HepG2 (cell line): ENCODE measurements at regions not wholly inside any gene's neighbourhood (a gene's known extent, or its start where the extent isn't known, plus 50 kb on each side); places are given as distances from the start of the nearest gene placed in this dataset.

Experiments used
- ATAC-seq: fragments of 200-7000 bp; cut with Tn5 transposase; 3 replicates; pipeline ENCODE4 v1.9.1; 2020; ENCODE audit warnings: mild to moderate bottlenecking, moderate library complexity
- BruUV-seq: library from RNA; stranded (reverse); fragments of 400-500 nt; replicated peaks from 2 replicates; lab custom pipeline; 2021; lab: Mats Ljungman, UMichigan
- CTCF ChIA-PET: fragments of 300-600 bp; formaldehyde crosslinking; extraction: SDS; loops from one replicate; lab custom pipeline; 2021; ENCODE audit warnings: low total read pairs, inconsistent platforms, low intra/inter-chr PET ratio; lab: Yijun Ruan, JAX
- POLR2A ChIA-PET: fragments of 350-600 bp; sonication (Branson Sonifier 250); formaldehyde crosslinking; loops from one replicate; lab custom pipeline; 2020; ENCODE audit warnings: antibody characterized with exemption, inconsistent platforms; lab: Yijun Ruan, JAX
- DNase-seq: peaks from one replicate; pipeline ENCODE4 v3.0.0-alpha.2; 2015; ENCODE audit warnings: low spot score
- FAIRE-seq: peaks from 3 replicates; lab custom pipeline; 2011; peaks lifted over from hg19 to GRCh38; lab: Jason Lieb, UNC
- H2AFZ ChIP-seq: one replicate; pipeline ENCODE4 v1.6.1; 2011; ENCODE audit warnings: low read length, inconsistent platforms
- H3K27ac ChIP-seq: fragments of 300-600 bp; 3 replicates; pipeline ENCODE4 v1.8.0; 2011; ENCODE audit warnings: mixed run types, mild to moderate bottlenecking, mixed read lengths, low read length, inconsistent platforms; ENCODE audit not compliant: insufficient read depth; ENCODE audit errors: extremely low read length
- H3K27me3 ChIP-seq, 2 experiments: fragments of 200-600 bp in 1 of 2; 2 replicates in 1 of 2; 3 replicates in 1 of 2; pipeline versions ENCODE4 v1.6.0 to v1.8.0; 2011; ENCODE audit warnings: low read length in 2 of 2, mild to moderate bottlenecking in 2 of 2, moderate library complexity in 2 of 2, inconsistent platforms in 1 of 2; ENCODE audit not compliant: insufficient read depth in 2 of 2, control insufficient read depth in 1 of 2
- H3K36me3 ChIP-seq, 2 experiments: fragments of 200-600 bp in 1 of 2; replicated peaks in 1 of 2; 2 replicates in 1 of 2; 3 replicates in 1 of 2; pipeline versions ENCODE4 v1.5.1 to v1.8.0; 2011; ENCODE audit warnings: low read length in 2 of 2, inconsistent platforms in 1 of 2; ENCODE audit not compliant: insufficient read depth in 2 of 2, control insufficient read depth in 1 of 2
- H3K4me1 ChIP-seq: 2 replicates; pipeline ENCODE4 v1.5.1; 2012; ENCODE audit warnings: low read length, inconsistent platforms; ENCODE audit not compliant: insufficient read depth
- H3K4me2 ChIP-seq: 2 replicates; pipeline ENCODE4 v1.6.0; 2011; ENCODE audit warnings: low read depth, low read length, inconsistent platforms
- H3K4me3 ChIP-seq, 3 experiments: fragments of 200-600 bp in 1 of 3; sonication (generic), shearing (Covaris generic) in 1 of 3; replicated peaks in 1 of 3; 2 replicates each; pipeline ENCODE4 v1.5.1; 2011 to 2016; ENCODE audit warnings: low read length in 3 of 3, inconsistent platforms in 2 of 3, low read depth in 2 of 3, mild to moderate bottlenecking in 2 of 3, control low read depth in 1 of 3, mixed read lengths in 1 of 3; ENCODE audit not compliant: insufficient read depth in 1 of 3
- H3K79me2 ChIP-seq: one replicate; pipeline ENCODE4 v1.6.1; 2011; ENCODE audit warnings: low read length, inconsistent platforms; ENCODE audit not compliant: insufficient read depth
- H3K9ac ChIP-seq: 2 replicates; pipeline ENCODE4 v1.6.0; 2011; ENCODE audit warnings: mild to moderate bottlenecking, low read depth, low read length, inconsistent platforms; ENCODE audit not compliant: insufficient read depth
- H3K9me3 ChIP-seq: 2 replicates; pipeline ENCODE4 v1.5.1; 2012; ENCODE audit warnings: mild to moderate bottlenecking, low read length
- H4K20me1 ChIP-seq: 2 replicates; pipeline ENCODE4 v1.6.0; 2011; ENCODE audit warnings: inconsistent platforms, mild to moderate bottlenecking, low read length, moderate library complexity; ENCODE audit not compliant: insufficient read depth
- FOXO4 ChIP-seq: sonication (generic); formaldehyde crosslinking; conservative IDR thresholded peaks from 2 replicates; pipeline ENCODE4 v1.8.1; 2023; ENCODE audit warnings: missing genetic modification reagents
- NR2F1 ChIP-seq, 2 experiments: fragments of 450-650 bp in 1 of 2; formaldehyde crosslinking in 1 of 2; IDR thresholded peaks; 2 replicates each; pipeline versions ENCODE4 v1.5.0 to v1.6.1; 2016 to 2020; ENCODE audit warnings: mild to moderate bottlenecking in 1 of 2, missing compliant biosample characterization in 1 of 2, missing genetic modification reagents in 1 of 2, moderate library complexity in 1 of 2
- RARG ChIP-seq: sonication (generic); formaldehyde crosslinking; IDR thresholded peaks from 2 replicates; pipeline ENCODE4 v1.4.0; 2020; ENCODE audit warnings: low read depth, mild to moderate bottlenecking, missing genetic modification reagents
- RCOR2 ChIP-seq: IDR thresholded peaks from 2 replicates; pipeline ENCODE4 v1.6.1; 2016; ENCODE audit warnings: missing biosample characterization, missing genetic modification reagents
- SRSF1 ChIP-seq: fragments of 200-400 bp; formaldehyde crosslinking; optimal IDR thresholded peaks from 2 replicates; pipeline ENCODE3; 2017; ENCODE audit warnings: mild to moderate bottlenecking, low read depth, low read length, moderate library complexity
- STAT5B ChIP-seq: sonication (generic); formaldehyde crosslinking; IDR thresholded peaks from 2 replicates; pipeline ENCODE4 v1.4.0; 2020; ENCODE audit warnings: missing genetic modification reagents
- TAF15 ChIP-seq: fragments of 200-400 bp; formaldehyde crosslinking; IDR thresholded peaks from one replicate; pipeline ENCODE4 v1.6.1; 2018; ENCODE audit warnings: mild to moderate bottlenecking, low read depth, low read length; ENCODE audit not compliant: poor library complexity, severe bottlenecking
- THYN1 ChIP-seq: sonication (generic); formaldehyde crosslinking; IDR thresholded peaks from 2 replicates; pipeline ENCODE4 v1.8.1; 2023; ENCODE audit warnings: low read depth, mild to moderate bottlenecking, moderate library complexity, missing genetic modification reagents, borderline replicate concordance
- ZNF567 ChIP-seq: sonication (generic); formaldehyde crosslinking; IDR thresholded peaks from 2 replicates; pipeline ENCODE4 v1.8.1; 2023; ENCODE audit warnings: mild to moderate bottlenecking, missing genetic modification reagents, borderline replicate concordance
- ZSCAN22 ChIP-seq: sonication (generic); formaldehyde crosslinking; IDR thresholded peaks from 2 replicates; pipeline ENCODE4 v1.4.0; 2020; ENCODE audit warnings: mild to moderate bottlenecking, missing genetic modification reagents
- WGBS: methylation state at CpG from one replicate; pipeline ENCODE4 v1.1.6; 2017; ENCODE audit warnings: low lambda C conversion rate; 5-methylcytosine and 5-hydroxymethylcytosine counted together
- in situ Hi-C: cut with HindIII; loops from 2 replicates; pipeline ENCODE4 v1.10.0; 2017; ENCODE audit warnings: low pct_unique_long_range_greater_than_20kb; ENCODE audit not compliant: extremely low pct_ligation_motif_present
- intact Hi-C: fragments of 100-400 bp; cut with micrococcal nuclease; formaldehyde crosslinking; loops from one replicate; pipeline ENCODE4 v1.10.0; 2022; ENCODE audit not compliant: unreplicated experiment
- TF ChIP-seq, protein P1 (sequence below): sonication (generic); formaldehyde crosslinking; IDR thresholded peaks from 2 replicates; pipeline ENCODE4 v1.4.0; 2020; ENCODE audit warnings: missing genetic modification reagents
- TF ChIP-seq, protein P2 (sequence below): IDR thresholded peaks from 2 replicates; pipeline ENCODE4 v1.6.1; 2016; ENCODE audit warnings: low read depth, missing genetic modification reagents, missing compliant biosample characterization

DNA sequence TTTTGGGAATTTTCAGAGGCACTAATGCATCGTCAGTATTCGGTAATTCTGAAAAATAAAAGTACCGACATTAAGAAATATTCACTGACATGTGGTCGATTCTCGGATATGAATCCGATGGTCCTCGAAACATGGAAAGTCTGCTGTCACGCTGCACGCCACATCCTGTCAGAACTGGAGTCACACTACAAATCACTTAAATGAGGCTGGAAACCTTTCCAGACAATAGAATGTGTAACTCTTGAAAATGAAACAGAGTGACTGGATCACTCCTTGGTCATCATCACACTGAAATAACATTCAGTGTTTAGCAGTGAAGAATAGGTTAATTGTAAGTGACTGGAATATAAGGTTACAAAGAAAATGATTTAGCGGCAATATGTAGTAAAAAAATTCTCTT is 620.1 kb upstream of the ADAMTS5 start (continued):
- TF ChIP-seq, protein P1, sequence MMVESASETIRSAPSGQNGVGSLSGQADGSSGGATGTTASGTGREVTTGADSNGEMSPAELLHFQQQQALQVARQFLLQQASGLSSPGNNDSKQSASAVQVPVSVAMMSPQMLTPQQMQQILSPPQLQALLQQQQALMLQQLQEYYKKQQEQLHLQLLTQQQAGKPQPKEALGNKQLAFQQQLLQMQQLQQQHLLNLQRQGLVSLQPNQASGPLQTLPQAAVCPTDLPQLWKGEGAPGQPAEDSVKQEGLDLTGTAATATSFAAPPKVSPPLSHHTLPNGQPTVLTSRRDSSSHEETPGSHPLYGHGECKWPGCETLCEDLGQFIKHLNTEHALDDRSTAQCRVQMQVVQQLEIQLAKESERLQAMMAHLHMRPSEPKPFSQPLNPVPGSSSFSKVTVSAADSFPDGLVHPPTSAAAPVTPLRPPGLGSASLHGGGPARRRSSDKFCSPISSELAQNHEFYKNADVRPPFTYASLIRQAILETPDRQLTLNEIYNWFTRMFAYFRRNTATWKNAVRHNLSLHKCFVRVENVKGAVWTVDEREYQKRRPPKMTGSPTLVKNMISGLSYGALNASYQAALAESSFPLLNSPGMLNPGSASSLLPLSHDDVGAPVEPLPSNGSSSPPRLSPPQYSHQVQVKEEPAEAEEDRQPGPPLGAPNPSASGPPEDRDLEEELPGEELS (CRISPR knock-in tag), result no peak
- no peak for TF ChIP-seq SRSF1
- TF ChIP-seq TAF15, result no peak
- TF ChIP-seq STAT5B, result no peak

GRCh38 chr21:27586326-27586725 is 619.4 kb upstream of the ADAMTS5 start:
- ChIA-PET CTCF (no interaction called here), POLR2A (no interaction called here)
- DNase-seq (no peak), FAIRE-seq (no peak), ATAC-seq (no peak)
- H3K27me3 ChIP-seq, result no peaks in the 10 kb centered on the region; a peak in 1 of 5 replicates
- H3K27ac ChIP-seq, result no peak overlapping the region
- H3K9me3 ChIP-seq, result peaks cover 74% of the 10 kb centered on the region
- H4K20me1 ChIP-seq, result no peaks in the 10 kb centered on the region
- no peaks in the 10 kb centered on the region for H3K4me1 ChIP-seq
- 0% methylated on average over 3 of the region's 3 CpGs for WGBS
- H2AFZ ChIP-seq, result no peak overlapping the region
- no peaks in the 10 kb centered on the region for H3K36me3 ChIP-seq
- no peaks in the 10 kb centered on the region for H3K79me2 ChIP-seq
- in situ Hi-C loops, result no loop called here
- no TSS peak for BruUV-seq
- H3K4me3 ChIP-seq, result no peak overlapping the region
- intact Hi-C loops, result no loop called here
- no peak overlapping the region for H3K9ac ChIP-seq
- H3K4me2 ChIP-seq, result no peak overlapping the region
- no peak for TF ChIP-seq ZNF567 (CRISPR knock-in tag)
- TF ChIP-seq THYN1 (CRISPR knock-in tag), result no peak
- no peak for TF ChIP-seq FOXO4 (CRISPR knock-in tag)
- TF ChIP-seq, protein P2, sequence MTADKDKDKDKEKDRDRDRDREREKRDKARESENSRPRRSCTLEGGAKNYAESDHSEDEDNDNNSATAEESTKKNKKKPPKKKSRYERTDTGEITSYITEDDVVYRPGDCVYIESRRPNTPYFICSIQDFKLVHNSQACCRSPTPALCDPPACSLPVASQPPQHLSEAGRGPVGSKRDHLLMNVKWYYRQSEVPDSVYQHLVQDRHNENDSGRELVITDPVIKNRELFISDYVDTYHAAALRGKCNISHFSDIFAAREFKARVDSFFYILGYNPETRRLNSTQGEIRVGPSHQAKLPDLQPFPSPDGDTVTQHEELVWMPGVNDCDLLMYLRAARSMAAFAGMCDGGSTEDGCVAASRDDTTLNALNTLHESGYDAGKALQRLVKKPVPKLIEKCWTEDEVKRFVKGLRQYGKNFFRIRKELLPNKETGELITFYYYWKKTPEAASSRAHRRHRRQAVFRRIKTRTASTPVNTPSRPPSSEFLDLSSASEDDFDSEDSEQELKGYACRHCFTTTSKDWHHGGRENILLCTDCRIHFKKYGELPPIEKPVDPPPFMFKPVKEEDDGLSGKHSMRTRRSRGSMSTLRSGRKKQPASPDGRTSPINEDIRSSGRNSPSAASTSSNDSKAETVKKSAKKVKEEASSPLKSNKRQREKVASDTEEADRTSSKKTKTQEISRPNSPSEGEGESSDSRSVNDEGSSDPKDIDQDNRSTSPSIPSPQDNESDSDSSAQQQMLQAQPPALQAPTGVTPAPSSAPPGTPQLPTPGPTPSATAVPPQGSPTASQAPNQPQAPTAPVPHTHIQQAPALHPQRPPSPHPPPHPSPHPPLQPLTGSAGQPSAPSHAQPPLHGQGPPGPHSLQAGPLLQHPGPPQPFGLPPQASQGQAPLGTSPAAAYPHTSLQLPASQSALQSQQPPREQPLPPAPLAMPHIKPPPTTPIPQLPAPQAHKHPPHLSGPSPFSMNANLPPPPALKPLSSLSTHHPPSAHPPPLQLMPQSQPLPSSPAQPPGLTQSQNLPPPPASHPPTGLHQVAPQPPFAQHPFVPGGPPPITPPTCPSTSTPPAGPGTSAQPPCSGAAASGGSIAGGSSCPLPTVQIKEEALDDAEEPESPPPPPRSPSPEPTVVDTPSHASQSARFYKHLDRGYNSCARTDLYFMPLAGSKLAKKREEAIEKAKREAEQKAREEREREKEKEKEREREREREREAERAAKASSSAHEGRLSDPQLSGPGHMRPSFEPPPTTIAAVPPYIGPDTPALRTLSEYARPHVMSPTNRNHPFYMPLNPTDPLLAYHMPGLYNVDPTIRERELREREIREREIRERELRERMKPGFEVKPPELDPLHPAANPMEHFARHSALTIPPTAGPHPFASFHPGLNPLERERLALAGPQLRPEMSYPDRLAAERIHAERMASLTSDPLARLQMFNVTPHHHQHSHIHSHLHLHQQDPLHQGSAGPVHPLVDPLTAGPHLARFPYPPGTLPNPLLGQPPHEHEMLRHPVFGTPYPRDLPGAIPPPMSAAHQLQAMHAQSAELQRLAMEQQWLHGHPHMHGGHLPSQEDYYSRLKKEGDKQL (CRISPR knock-in tag), result no peak
- no peak for TF ChIP-seq ZSCAN22 (CRISPR knock-in tag)
- TF ChIP-seq NR2F1 (CRISPR knock-in tag; IDR thresholded peaks at IDR 0.05), result no peak
- TF ChIP-seq RARG (CRISPR knock-in tag), result no peak
- no peak for TF ChIP-seq RCOR2 (CRISPR knock-in tag)
